DOHH2 (cell line): ENCODE measurements at regions not wholly inside any gene's neighbourhood (a gene's known extent, or its start where the extent isn't known, plus 50 kb on each side); places are given as distances from the start of the nearest gene placed in this dataset.

ENCODE experiments used
- H3F3A ChIP-seq: fragments of 200-600 bp; sonication (generic), shearing (Covaris generic); 2 replicates; pipeline ENCODE4 v1.6.0; 2016; ENCODE audit warnings: antibody characterized with exemption, mild to moderate bottlenecking; ENCODE audit not compliant: control insufficient read depth, insufficient read depth
- H3K27ac ChIP-seq: fragments of 200-600 bp; sonication (generic); 2 replicates; pipeline ENCODE4 v1.5.1; 2014; ENCODE audit warnings: low read depth, mild to moderate bottlenecking, low read length, moderate library complexity
- H3K27me3 ChIP-seq: fragments of 200-600 bp; sonication (generic); 2 replicates; pipeline ENCODE4 v1.6.1; 2014; ENCODE audit warnings: mild to moderate bottlenecking, low read length, mixed read lengths; ENCODE audit not compliant: control insufficient read depth
- H3K36me3 ChIP-seq: fragments of 200-600 bp; sonication (generic); 2 replicates; pipeline ENCODE4 v1.6.1; 2014; ENCODE audit warnings: mild to moderate bottlenecking, low read length, moderate library complexity, mixed read lengths; ENCODE audit not compliant: control insufficient read depth
- H3K4me1 ChIP-seq: fragments of 200-600 bp; sonication (generic); 2 replicates; pipeline ENCODE4 v1.6.1; 2014; ENCODE audit warnings: mild to moderate bottlenecking, low read length, mixed read lengths; ENCODE audit not compliant: control insufficient read depth
- H3K4me2 ChIP-seq: fragments of 200-600 bp; sonication (generic); 2 replicates; pipeline ENCODE4 v1.6.0; 2014; ENCODE audit warnings: mild to moderate bottlenecking, low read length, moderate library complexity
- H3K4me3 ChIP-seq: fragments of 200-600 bp; sonication (generic); 2 replicates; pipeline ENCODE4 v1.5.1; 2014; ENCODE audit warnings: mild to moderate bottlenecking, low read length, mixed read lengths
- H3K79me2 ChIP-seq: fragments of 200-600 bp; sonication (generic); 2 replicates; pipeline ENCODE4 v1.6.1; 2014; ENCODE audit warnings: mild to moderate bottlenecking, low read length, mixed read lengths; ENCODE audit not compliant: control insufficient read depth
- H3K9me2 ChIP-seq: fragments of 200-600 bp; sonication (generic); replicated peaks from 2 replicates; pipeline ENCODE4 v1.6.1; 2014; ENCODE audit warnings: mild to moderate bottlenecking, low read length, mixed read lengths; ENCODE audit not compliant: control insufficient read depth
- H3K9me3 ChIP-seq: fragments of 200-600 bp; sonication (generic); 2 replicates; pipeline ENCODE4 v1.6.1; 2014; ENCODE audit warnings: antibody characterized with exemption, low read length, mixed read lengths; ENCODE audit not compliant: control insufficient read depth, insufficient read depth
- H4K20me1 ChIP-seq: fragments of 200-600 bp; sonication (generic); 2 replicates; pipeline ENCODE4 v1.6.0; 2014; ENCODE audit warnings: low read depth, mild to moderate bottlenecking, antibody characterized with exemption, low read length, moderate library complexity; ENCODE audit not compliant: control insufficient read depth, insufficient read depth
- EZH2phosphoT487 ChIP-seq: fragments of 200-600 bp; sonication (generic); IDR thresholded peaks from 2 replicates; pipeline ENCODE4 v1.6.1; 2017; ENCODE audit warnings: borderline replicate concordance, mild to moderate bottlenecking, antibody characterized with exemption, low read length, moderate library complexity, mixed read lengths
- TF ChIP-seq, protein P1 (sequence below): fragments of 200-600 bp; sonication (generic); IDR thresholded peaks from one replicate; pipeline ENCODE4 v1.5.1; 2014; ENCODE audit warnings: antibody characterized with exemption, mild to moderate bottlenecking, low read depth, low read length; ENCODE audit not compliant: poor library complexity, severe bottlenecking

- Histone ChIP-seq H3F3A (no peaks in the 10 kb centered on the region), H3K27ac (no peak overlapping the region), H3K4me3 (no peak overlapping the region), H3K9me3 (no peaks in the 10 kb centered on the region), H3K4me2 (no peak overlapping the region), H4K20me1 (no peaks in the 10 kb centered on the region), H3K27me3 (no peaks in the 10 kb centered on the region), H3K9me2 (no peaks in the 10 kb centered on the region), H3K36me3 (no peaks in the 10 kb centered on the region), H3K4me1 (no peaks in the 10 kb centered on the region), H3K79me2 (no peaks in the 10 kb centered on the region)
- TF ChIP-seq, protein P1, sequence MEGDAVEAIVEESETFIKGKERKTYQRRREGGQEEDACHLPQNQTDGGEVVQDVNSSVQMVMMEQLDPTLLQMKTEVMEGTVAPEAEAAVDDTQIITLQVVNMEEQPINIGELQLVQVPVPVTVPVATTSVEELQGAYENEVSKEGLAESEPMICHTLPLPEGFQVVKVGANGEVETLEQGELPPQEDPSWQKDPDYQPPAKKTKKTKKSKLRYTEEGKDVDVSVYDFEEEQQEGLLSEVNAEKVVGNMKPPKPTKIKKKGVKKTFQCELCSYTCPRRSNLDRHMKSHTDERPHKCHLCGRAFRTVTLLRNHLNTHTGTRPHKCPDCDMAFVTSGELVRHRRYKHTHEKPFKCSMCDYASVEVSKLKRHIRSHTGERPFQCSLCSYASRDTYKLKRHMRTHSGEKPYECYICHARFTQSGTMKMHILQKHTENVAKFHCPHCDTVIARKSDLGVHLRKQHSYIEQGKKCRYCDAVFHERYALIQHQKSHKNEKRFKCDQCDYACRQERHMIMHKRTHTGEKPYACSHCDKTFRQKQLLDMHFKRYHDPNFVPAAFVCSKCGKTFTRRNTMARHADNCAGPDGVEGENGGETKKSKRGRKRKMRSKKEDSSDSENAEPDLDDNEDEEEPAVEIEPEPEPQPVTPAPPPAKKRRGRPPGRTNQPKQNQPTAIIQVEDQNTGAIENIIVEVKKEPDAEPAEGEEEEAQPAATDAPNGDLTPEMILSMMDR, result no peak
- TF ChIP-seq EZH2phosphoT487, result no peak
Measured at GRCh38 chr5:39785410-39785809, 360.6 kb upstream of the DAB2 start.

DNA sequence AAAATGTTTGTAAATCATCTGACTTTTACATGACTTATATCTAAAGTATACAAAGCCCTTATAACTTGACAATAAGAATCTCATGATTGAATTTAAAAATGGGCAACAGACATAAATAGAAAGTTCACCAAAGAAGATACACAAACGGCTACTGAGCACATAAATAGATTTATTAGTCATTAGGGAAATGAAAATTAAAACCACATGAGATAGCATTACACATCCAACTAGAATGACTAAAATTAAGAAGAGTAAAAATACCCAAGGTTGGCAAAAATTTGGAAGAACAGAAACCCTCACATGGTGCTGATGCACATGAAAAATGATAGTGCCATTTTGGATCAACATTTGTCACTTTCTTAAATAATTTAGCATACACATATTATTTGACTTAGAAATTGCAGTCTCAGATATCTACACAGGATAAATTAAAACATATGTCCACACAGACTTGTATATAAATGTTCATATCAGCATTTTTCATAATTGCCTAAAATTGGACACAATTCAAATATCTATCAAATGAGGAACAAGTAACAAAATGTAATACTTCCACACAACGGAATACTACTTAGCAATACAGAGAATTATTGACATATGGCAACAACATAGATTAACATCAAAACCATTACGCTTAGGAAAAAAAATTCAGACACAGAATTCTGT is 359.1 kb upstream of the DAB2 start:
- Histone ChIP-seq H3K36me3 (no peaks in the 10 kb centered on the region), H3F3A (no peaks in the 10 kb centered on the region), H3K27me3 (no peaks in the 10 kb centered on the region), H3K4me2 (no peak overlapping the region), H3K79me2 (no peaks in the 10 kb centered on the region), H3K9me2 (no peaks in the 10 kb centered on the region), H3K9me3 (no peaks in the 10 kb centered on the region), H3K27ac (no peak overlapping the region), H4K20me1 (no peaks in the 10 kb centered on the region), H3K4me3 (no peak overlapping the region), H3K4me1 (no peaks in the 10 kb centered on the region)
- no peak for TF ChIP-seq EZH2phosphoT487
- TF ChIP-seq, protein P1, result no peak

DNA sequence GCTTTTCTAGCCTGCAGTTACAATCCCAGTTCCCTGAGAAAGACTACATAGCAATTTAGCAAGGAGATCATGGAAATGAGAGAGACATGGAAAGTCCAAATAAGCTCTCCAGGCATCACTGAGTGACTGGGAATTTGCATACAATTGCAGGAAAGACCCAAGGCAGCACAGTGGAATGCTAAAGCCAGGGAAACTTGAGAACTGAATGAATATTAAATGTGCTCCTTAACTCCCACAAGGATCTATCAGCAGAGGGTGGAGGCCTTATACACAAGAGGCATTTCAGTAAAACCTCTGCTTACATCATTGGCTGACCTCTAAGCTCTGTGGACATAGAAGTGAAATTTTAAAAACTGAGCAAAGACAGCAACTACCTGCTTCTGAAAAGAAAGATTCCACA is 355.6 kb upstream of the DAB2 start:
- Histone ChIP-seq H3K9me2 (no peaks in the 10 kb centered on the region), H3K27ac (no peak overlapping the region), H3K27me3 (no peaks in the 10 kb centered on the region), H3K4me2 (no peak overlapping the region), H3F3A (no peaks in the 10 kb centered on the region), H3K79me2 (no peaks in the 10 kb centered on the region), H3K36me3 (no peaks in the 10 kb centered on the region), H3K9me3 (no peaks in the 10 kb centered on the region), H4K20me1 (no peaks in the 10 kb centered on the region), H3K4me1 (no peaks in the 10 kb centered on the region), H3K4me3 (no peak overlapping the region)
- TF ChIP-seq, protein P1, result no peak
- no peak for TF ChIP-seq EZH2phosphoT487

DNA sequence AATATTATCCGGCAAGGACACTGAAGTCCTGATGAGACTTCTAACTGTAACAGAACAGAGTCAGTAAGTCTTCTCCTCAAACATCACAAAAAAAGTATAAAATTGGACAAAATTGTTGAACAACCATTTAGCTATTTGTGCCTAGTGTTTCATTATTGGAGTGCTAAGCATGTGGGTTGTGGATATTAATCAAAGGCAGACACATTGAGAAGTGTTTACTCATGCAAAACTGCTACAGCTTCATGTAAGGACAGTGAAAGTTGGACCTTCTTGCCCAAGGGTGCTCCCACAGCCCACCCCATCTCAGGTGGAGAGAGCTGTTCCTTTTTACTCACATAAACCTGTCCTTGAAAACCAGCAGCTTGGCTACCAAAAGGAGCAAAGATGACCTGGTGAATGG is 355.1 kb upstream of the DAB2 start:
- H4K20me1 ChIP-seq, result no peaks in the 10 kb centered on the region

More for the DNA sequence above, 355.1 kb upstream of the DAB2 start:
- Histone ChIP-seq H3K4me3 (no peak overlapping the region), H3K27ac (no peak overlapping the region), H3K4me2 (no peak overlapping the region), H3K79me2 (no peaks in the 10 kb centered on the region), H3K27me3 (no peaks in the 10 kb centered on the region), H3K4me1 (no peaks in the 10 kb centered on the region), H3K9me3 (no peaks in the 10 kb centered on the region), H3K9me2 (no peaks in the 10 kb centered on the region), H3F3A (no peaks in the 10 kb centered on the region), H3K36me3 (no peaks in the 10 kb centered on the region)
- TF ChIP-seq, protein P1, result no peak
- no peak for TF ChIP-seq EZH2phosphoT487
